Adrenal gland (tissue), 5 donors: ENCODE measurements at regions not wholly inside any gene's neighbourhood (a gene's known extent, or its start where the extent isn't known, plus 50 kb on each side); places are given as distances from the start of the nearest gene placed in this dataset.
"Not testable (repeated sequence)": the region's sequence is repeated elsewhere in the genome, so short reads cannot be mapped to it uniquely, and the experiment has no call there.

ENCODE experiments used
- POLR2A ChIP-seq, 2 donors: fragments of 450-650 bp; IDR thresholded peaks; one replicate each; pipeline ENCODE4 v1.6.1; 2017; ENCODE audit warnings: antibody characterized with exemption in 2 of 2, mild to moderate bottlenecking in 2 of 2, moderate library complexity in 1 of 2
- TF ChIP-seq, protein P1 (sequence below), 6 experiments: fragments of 450-650 bp in 4 of 6; fragments of 200-600 bp in 2 of 6; sonication (generic) in 1 of 6; IDR thresholded peaks; 1 replicate in 5 of 6; 2 replicates in 1 of 6; pipeline versions ENCODE4 v1.5.1 to v1.8.0; 2016 to 2021; ENCODE audit warnings: antibody characterized with exemption in 6 of 6, mild to moderate bottlenecking in 2 of 6, moderate library complexity in 1 of 6
- donor health status: DM: no; HTN: no; CAD: no.

DNA sequence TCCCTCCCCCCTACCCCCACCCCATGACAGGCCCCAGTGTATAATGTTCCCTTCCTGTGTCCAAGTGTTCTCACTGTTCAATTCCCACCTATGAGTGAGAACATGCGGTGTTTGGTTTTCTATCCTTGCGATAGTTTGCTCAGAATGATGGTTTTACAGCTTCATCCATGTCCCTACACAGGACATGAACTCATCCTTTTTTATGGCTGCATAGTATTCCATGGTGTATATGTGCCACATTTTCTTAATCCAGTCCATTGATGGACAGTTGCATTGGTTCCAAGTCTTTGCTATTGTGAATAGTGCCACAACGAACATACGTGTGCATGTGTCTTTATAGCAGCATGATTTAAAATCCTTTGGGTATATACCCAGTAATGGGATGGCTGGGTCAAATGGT is 165.6 kb upstream of the TMEM45B start:
- TF ChIP-seq, protein P1, sequence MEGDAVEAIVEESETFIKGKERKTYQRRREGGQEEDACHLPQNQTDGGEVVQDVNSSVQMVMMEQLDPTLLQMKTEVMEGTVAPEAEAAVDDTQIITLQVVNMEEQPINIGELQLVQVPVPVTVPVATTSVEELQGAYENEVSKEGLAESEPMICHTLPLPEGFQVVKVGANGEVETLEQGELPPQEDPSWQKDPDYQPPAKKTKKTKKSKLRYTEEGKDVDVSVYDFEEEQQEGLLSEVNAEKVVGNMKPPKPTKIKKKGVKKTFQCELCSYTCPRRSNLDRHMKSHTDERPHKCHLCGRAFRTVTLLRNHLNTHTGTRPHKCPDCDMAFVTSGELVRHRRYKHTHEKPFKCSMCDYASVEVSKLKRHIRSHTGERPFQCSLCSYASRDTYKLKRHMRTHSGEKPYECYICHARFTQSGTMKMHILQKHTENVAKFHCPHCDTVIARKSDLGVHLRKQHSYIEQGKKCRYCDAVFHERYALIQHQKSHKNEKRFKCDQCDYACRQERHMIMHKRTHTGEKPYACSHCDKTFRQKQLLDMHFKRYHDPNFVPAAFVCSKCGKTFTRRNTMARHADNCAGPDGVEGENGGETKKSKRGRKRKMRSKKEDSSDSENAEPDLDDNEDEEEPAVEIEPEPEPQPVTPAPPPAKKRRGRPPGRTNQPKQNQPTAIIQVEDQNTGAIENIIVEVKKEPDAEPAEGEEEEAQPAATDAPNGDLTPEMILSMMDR (IDR thresholded peaks at IDR 0.05) = not testable (repeated sequence)
- not testable (repeated sequence) for TF ChIP-seq POLR2A (IDR thresholded peaks at IDR 0.05)
